KOPT-K1 (cell line): ENCODE measurements at regions not wholly inside any gene's neighbourhood (a gene's known extent, or its start where the extent isn't known, plus 50 kb on each side); places are given as distances from the start of the nearest gene placed in this dataset.

Experiments
- H3K27ac ChIP-seq: fragments of 200-600 bp; sonication (generic); 2 replicates; pipeline ENCODE4 v1.5.1; 2016; ENCODE audit warnings: antibody characterized with exemption, mild to moderate bottlenecking, low read depth, low read length; ENCODE audit not compliant: poor library complexity, severe bottlenecking
- H3K36me3 ChIP-seq: fragments of 200-600 bp; sonication (generic); 2 replicates; pipeline ENCODE4 v1.5.1; 2017; ENCODE audit warnings: antibody characterized with exemption, mild to moderate bottlenecking, low read length, moderate library complexity; ENCODE audit not compliant: insufficient read depth
- H3K9me3 ChIP-seq: fragments of 200-600 bp; sonication (generic); 2 replicates; pipeline ENCODE4 v1.5.1; 2017; ENCODE audit warnings: antibody characterized with exemption, low read length, mild to moderate bottlenecking; ENCODE audit not compliant: insufficient read depth, poor library complexity, severe bottlenecking

DNA sequence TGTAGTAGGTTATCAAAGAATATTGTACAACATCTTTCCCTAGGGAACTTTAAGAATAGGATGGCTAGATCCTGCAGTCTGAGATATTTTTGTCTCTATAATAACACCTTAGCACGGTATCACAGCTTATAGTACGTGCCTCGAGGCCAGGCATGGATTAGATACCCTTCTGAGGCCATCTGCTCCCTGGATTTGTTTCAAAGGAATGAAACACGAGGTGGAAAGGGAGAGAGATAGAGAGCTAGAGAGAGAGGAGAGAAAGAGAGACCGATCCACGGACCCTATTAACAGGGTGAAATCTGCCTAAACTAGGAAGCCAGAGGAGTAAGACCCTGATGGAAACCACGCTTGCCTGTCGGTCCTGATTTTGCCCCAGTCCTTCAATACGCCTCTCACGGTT is 92.5 kb downstream of the CD83 start:
- Histone ChIP-seq H3K36me3 (no peaks in the 10 kb centered on the region), H3K9me3 (no peaks in the 10 kb centered on the region), H3K27ac (peak overlapping the region; percentile 100)

DNA sequence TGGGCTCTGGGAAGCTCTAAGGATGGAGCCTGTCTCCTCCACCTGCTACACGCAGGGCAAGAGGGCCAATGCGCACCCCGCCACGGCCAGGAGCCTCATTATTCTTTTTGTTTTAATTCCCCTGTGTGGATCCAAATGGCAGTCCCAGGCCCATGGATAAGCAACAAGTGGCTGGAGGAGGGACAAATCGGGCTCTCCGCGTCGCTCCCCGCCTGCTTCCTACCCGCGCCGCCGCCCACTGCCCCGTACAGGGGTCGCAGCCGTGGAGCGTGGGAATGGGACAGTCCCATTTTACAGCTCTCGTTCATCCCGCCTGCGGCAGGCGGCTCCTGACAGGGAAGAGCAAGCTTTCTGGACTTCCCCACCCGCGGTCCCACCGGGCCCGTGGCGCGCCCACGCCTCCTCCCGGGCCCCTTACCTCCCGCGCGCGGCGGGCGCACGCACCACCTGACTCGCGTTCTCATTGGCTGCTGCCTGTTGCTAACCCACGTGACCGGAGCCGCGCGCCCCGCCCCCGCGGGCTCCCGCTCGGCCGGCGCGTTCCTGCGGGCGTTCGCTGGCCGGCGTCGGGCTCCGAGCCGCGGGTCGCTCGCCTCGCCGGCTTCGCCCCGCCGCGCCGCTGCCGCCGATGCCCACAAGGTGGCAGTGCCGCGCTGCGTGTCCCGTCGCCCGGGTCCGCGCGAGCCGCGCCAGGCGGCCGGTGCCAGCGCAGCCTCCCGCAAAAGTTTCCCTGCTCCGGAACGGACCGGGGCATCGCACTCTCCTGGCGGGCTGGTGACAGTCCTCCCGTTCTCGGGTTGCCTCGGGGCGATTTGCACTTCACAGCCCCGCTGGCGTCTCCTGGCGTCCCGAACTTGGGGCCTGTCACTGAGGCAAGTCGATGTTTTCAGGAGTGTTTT is 93.3 kb downstream of the CD83 start:
- Histone ChIP-seq H3K36me3 (no peaks in the 10 kb centered on the region), H3K9me3 (no peaks in the 10 kb centered on the region), H3K27ac (peak overlapping the region; percentile 100)

GRCh38 chr6:14211562-14211942 is 94.0 kb downstream of the CD83 start:
- Histone ChIP-seq H3K36me3 (no peaks in the 10 kb centered on the region), H3K9me3 (no peaks in the 10 kb centered on the region), H3K27ac (peak overlapping the region; percentile 100)

DNA sequence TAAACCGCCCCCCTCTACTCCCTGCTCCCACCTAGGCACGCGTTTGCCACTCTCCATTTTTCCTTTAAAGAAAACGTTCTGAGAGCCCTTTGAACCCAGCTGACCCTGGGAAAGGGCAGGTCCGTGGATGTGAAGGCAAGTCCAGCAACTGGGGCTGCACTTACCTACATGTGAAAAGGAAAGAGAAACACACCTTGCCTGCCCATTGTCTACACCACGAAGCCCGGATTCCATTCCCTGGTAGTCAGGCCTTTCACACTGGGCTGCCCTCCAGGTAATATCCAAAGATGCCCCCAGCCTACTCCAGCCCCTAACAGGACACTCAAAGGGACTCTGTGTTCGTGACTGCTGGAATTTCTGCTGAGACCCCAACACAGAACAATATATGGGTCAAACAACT is 94.4 kb downstream of the CD83 start:
- H3K27ac ChIP-seq, result peak overlapping the region; percentile 100
- no peaks in the 10 kb centered on the region for H3K9me3 ChIP-seq
- H3K36me3 ChIP-seq, result no peaks in the 10 kb centered on the region

DNA sequence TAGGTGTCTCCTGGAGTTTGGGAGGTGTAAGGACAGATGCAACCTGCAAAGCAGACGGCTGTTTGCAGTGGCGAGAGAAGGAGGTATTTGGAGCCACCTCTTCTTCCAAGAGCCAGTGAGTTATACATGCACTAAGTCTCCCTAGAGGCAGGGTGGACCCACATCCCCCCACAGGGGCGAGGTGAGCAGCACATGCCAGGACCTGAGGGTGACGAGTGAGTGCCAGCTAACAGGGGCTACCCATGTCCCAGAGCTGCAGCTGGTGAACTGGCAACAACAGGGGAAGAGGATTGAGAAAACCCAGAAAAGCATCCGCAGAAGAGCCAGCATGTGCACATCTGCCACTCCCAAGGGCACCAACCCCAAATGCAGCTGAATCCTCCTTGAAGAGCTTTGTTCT is 95.1 kb downstream of the CD83 start:
- Histone ChIP-seq H3K27ac (peak overlapping the region; percentile 100), H3K36me3 (no peaks in the 10 kb centered on the region), H3K9me3 (no peaks in the 10 kb centered on the region)

DNA sequence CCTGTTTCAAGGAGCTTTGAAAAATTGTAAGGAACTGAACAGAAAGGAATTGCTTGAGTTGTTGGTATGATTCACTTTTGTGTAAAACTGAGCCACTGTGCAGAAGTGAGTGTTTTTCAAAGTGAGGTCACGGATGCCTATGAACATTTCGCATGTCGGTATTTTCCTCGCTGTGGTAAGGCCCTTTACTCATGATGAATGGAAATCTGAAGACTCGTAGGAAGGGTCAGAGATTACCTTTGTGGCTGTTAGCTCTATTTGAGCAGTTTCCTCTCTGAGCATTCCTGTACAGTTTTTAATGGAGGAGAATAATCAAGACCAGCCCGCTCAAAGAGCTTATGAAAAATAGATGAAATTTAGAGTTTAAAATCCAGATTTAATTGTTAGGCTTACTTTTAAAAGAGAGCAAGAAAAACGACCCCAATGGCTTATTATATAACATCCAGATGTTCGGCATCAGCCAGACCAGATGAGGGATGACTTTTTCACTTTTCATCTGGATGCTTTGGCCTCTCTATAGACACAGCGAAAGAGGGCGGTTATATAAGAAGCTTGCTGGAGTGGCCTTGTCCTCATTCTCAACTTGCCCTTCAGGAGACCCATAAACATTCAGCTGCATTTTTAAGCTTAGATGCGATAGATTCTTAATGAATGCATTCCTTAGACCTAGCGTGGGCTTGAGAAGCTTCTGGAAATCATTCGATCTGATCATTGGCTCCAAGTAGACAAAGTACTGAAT is 99.5 kb downstream of the CD83 start:
- H3K36me3 ChIP-seq, result no peaks in the 10 kb centered on the region
- no peaks in the 10 kb centered on the region for H3K9me3 ChIP-seq
- peak overlapping the region; percentile 90 for H3K27ac ChIP-seq

GRCh38 chr6:14217728-14218518 is 100.4 kb downstream of the CD83 start:
- H3K36me3 ChIP-seq, result no peaks in the 10 kb centered on the region
- H3K27ac ChIP-seq, result peak overlapping the region; percentile 90
- no peaks in the 10 kb centered on the region for H3K9me3 ChIP-seq

DNA sequence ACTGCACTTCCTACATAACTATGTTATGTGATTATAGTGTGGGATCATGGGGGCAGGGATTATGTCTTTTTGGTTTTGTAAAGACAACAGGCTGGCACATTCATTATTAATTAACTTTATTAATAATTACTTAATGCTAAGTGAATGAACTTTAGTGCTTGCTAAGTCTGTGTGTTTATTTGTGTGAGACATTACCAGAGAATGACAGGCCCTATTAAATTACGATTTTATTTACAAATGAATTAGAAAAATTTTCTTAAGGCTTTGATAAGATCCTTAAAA is 100.9 kb downstream of the CD83 start:
- H3K9me3 ChIP-seq, result no peaks in the 10 kb centered on the region
- peak overlapping the region; percentile 90 for H3K27ac ChIP-seq
- no peaks in the 10 kb centered on the region for H3K36me3 ChIP-seq

GRCh38 chr6:14221564-14222279 is 104.2 kb downstream of the CD83 start:
- Histone ChIP-seq H3K9me3 (peaks cover 7% of the 10 kb centered on the region), H3K36me3 (no peaks in the 10 kb centered on the region), H3K27ac (peak overlapping the region; percentile 17)

DNA sequence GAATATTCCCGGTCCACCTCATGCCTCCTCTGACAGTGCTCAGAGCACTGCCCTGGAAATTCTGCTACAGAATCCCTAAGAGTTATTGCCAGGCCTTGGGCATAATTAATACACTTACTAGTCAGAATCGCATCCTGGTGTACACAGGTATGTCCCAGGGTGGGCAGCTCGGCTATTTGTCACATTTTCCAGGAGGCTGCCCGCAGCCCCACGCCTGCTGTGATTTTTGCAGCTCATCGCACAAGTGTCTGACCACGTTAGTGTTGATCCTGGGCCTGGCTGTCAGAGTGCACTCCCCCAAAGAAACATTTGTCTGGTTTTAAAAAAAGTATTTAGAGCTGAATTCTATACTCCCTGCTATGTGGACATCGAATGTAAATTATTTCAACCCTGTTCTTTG is 105.4 kb downstream of the CD83 start:
- Histone ChIP-seq H3K27ac (peak overlapping the region; percentile 4), H3K9me3 (peaks cover 7% of the 10 kb centered on the region), H3K36me3 (no peaks in the 10 kb centered on the region)

GRCh38 chr6:14224359-14225103 is 107.0 kb downstream of the CD83 start:
- H3K36me3 ChIP-seq, result no peaks in the 10 kb centered on the region
- H3K27ac ChIP-seq, result peak overlapping the region; percentile 73
- peaks cover 7% of the 10 kb centered on the region for H3K9me3 ChIP-seq

GRCh38 chr6:14226051-14226660 is 108.6 kb downstream of the CD83 start:
- Histone ChIP-seq H3K9me3 (peaks cover 7% of the 10 kb centered on the region), H3K36me3 (no peaks in the 10 kb centered on the region), H3K27ac (peak overlapping the region; percentile 73)

DNA sequence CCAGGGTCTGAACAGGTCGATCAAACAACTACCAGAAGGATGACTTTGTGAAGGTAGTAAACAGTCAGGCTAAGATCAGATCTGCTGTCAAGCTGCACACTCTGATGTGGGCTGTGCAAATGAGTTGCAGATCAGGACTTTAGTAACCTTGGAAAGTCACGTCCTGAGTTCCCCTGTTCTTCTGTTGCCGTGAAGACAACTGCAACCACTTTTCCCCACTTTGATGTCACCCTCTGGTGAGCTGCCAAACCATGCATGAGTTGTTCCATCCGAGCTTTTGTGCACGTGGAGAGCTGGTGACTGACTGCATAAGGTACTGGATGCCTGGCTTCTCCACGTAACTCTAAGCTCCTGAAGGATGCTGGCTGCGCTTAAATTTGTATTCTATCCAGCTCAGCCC is 111.0 kb downstream of the CD83 start:
- Histone ChIP-seq H3K9me3 (peaks cover 7% of the 10 kb centered on the region), H3K36me3 (no peaks in the 10 kb centered on the region), H3K27ac (peak overlapping the region; percentile 73)

GRCh38 chr6:14231071-14231483 is 113.5 kb downstream of the CD83 start:
- Histone ChIP-seq H3K9me3 (peaks cover 3% of the 10 kb centered on the region), H3K36me3 (no peaks in the 10 kb centered on the region), H3K27ac (peak overlapping the region; percentile 73)
